ENCODE measurements at regions not wholly inside any gene's neighbourhood (a gene's known extent, or its start where the extent isn't known, plus 50 kb on each side); places are given as distances from the start of the nearest gene placed in this dataset.
A peak's percentile ranks its signal among the peaks of the same experiment; 100 is the strongest.

GRCh38 chr11:129315781-129316579, 59.7 kb upstream of the BARX2 start:
- Histone ChIP-seq H2AFZ (ENCODE audit: low read length) (peak overlapping the region; percentile 80), H4K20me1 (replicated peaks in 1 of 2; ENCODE audit: control insufficient read depth in 1 of 2, insufficient read depth in 2 of 2, low read length in 2 of 2) (no peaks in the 10 kb centered on the region), H3K4ac (replicated peaks; ENCODE audit: insufficient read length, low read depth, low read length) (peak overlapping the region; percentile 6), H3K27ac (ENCODE audit: low read depth, low read length) (no peak overlapping the region), H3K4me1 (replicated peaks in 1 of 4; ENCODE audit: control insufficient read depth in 3 of 4, insufficient read depth in 4 of 4, low read length in 3 of 4) (peaks cover 0 to 19% (median 12%) of the 10 kb centered on the region in 4 experiments; a peak in 6 of 7 replicates), H3K23me2 (ENCODE audit: low read depth, low read length) (no peaks in the 10 kb centered on the region; the same call in 1 of the 2 replicates), H3K79me2 (ENCODE audit: control insufficient read depth in 1 of 2, insufficient read depth in 2 of 2, low read length in 2 of 2) (no peaks in the 10 kb centered on the region), H3K56ac (replicated peaks; ENCODE audit: insufficient read length, low read depth, low read length) (no peak overlapping the region), H2BK120ac (replicated peaks; ENCODE audit: low read depth, low read length) (no peak overlapping the region), H3K18ac (ENCODE audit: extremely low read depth, low read length) (no peak overlapping the region), H3K9me3 (ENCODE audit: insufficient read depth in 2 of 2, low read depth in 1 of 2, low read length in 1 of 2) (no peaks in the 10 kb centered on the region), H2BK5ac (ENCODE audit: low read depth, low read length) (peak overlapping the region; percentile 61; the same call in 1 of the 2 replicates), H3K9ac (replicated peaks in 1 of 4; ENCODE audit: extremely low read depth in 1 of 4, low read depth in 3 of 4, low read length in 3 of 4) (no peak overlapping the region), H3K23ac (ENCODE audit: insufficient read length) (no peak overlapping the region), H4K5ac (ENCODE audit: insufficient read length, low read depth, low read length) (no peak overlapping the region), H2BK20ac (ENCODE audit: low read length) (peak overlapping the region; percentile 82; the same call in 1 of the 2 replicates), H3K4me3 (ENCODE audit: extremely low read depth in 1 of 4, insufficient read depth in 2 of 4, low read depth in 3 of 4, low read length in 4 of 4) (no peak overlapping the region), H4K91ac (replicated peaks; ENCODE audit: insufficient read length, low read length) (peak overlapping the region; percentile 10), H2AK5ac (ENCODE audit: low read depth, low read length) (peak overlapping the region; percentile 89; the same call in 1 of the 2 replicates), H4K8ac (ENCODE audit: extremely low read depth, insufficient read depth, low read length) (no peak overlapping the region), H3K27me3 (replicated peaks in 1 of 4; ENCODE audit: control insufficient read depth in 3 of 4, extremely low read depth in 1 of 4, insufficient read depth in 3 of 4, low read length in 3 of 4) (no peaks in the 10 kb centered on the region), H3K79me1 (ENCODE audit: low read depth, low read length) (no peaks in the 10 kb centered on the region), H2BK12ac (ENCODE audit: low read depth, low read length) (peak overlapping the region; percentile 45; the same call in 1 of the 2 replicates), H3K4me2 (ENCODE audit: insufficient read depth in 1 of 2, low read depth in 2 of 2, low read length in 2 of 2) (peak overlapping the region in 1 of 2 experiments; percentile 15; a peak in 1 of 4 replicates), H3K36me3 (ENCODE audit: control insufficient read depth in 2 of 4, insufficient read depth in 4 of 4, low read length in 3 of 4) (no peaks in the 10 kb centered on the region), H2BK15ac (ENCODE audit: low read length) (peak overlapping the region; percentile 74; the same call in 1 of the 2 replicates), H3K14ac (ENCODE audit: insufficient read length) (no peak overlapping the region)
- DNase-seq (ENCODE audit: low read depth in 1 of 2, low spot score in 2 of 2) (peak in 1 of 2 experiments; percentile 54), FAIRE-seq (no peak)
- 53% methylated on average over 12 of the region's 12 CpGs; no CpG with 5 or more reads in 1 of the 2 experiments for WGBS, 2 experiments (ENCODE audit: extremely low coverage in 1 of 2, insufficient coverage in 1 of 2, insufficient read length in 1 of 2, insufficient replicate concordance in 2 of 2, low coverage in 1 of 2, low lambda C conversion rate in 2 of 2, missing lambda C conversion rate in 1 of 2)
- ChIA-PET CTCF (ENCODE audit: partially characterized antibody) (interaction anchor here (0.8 to 10.7 kb wide), 9 partner anchors 9 to 434 kb away, joined by 3 to 88 read pairs (median 4); no protein-coding TSS in a partner anchor), POLR2A (ENCODE audit: partially characterized antibody) (no interaction called here)
- TF ChIP-seq POLR2A (IDR thresholded peaks at IDR 0.05; ENCODE audit: control extremely low read depth in 1 of 2, low read depth in 2 of 2, low read length in 2 of 2) (no peak), EGR1 (IDR thresholded peaks at IDR 0.05; ENCODE audit: borderline replicate concordance, low read depth, low read length) (no peak), GABPA (IDR thresholded peaks at IDR 0.05; ENCODE audit: borderline replicate concordance, insufficient read depth, low read length) (no peak), SRF (IDR thresholded peaks at IDR 0.05; ENCODE audit: low read depth, low read length) (no peak), BCL11A (IDR thresholded peaks at IDR 0.05; ENCODE audit: low read depth in 2 of 2, low read length in 2 of 2) (no peak), CTCF (IDR thresholded peaks at IDR 0.05; ENCODE audit: control extremely low read depth in 1 of 3, insufficient read depth in 1 of 3, low read depth in 1 of 3, low read length in 3 of 3) (peak in 1 of 3 experiments; percentile 14; a peak in 1 of 4 replicates), SIN3A (conservative IDR thresholded peaks at IDR 0.05 in 1 of 2, IDR thresholded peaks at IDR 0.05 in 1 of 2; ENCODE audit: low read depth in 1 of 2, low read length in 2 of 2) (no peak), EP300 (IDR thresholded peaks at IDR 0.05; ENCODE audit: borderline replicate concordance in 1 of 2, low read depth in 2 of 2, low read length in 2 of 2) (no peak), ZNF274 (IDR thresholded peaks at IDR 0.05; ENCODE audit: borderline replicate concordance, extremely low read depth, low read length) (no peak)

Data from H1 (cell line).